GM18868 (cell line): ENCODE measurements at regions not wholly inside any gene's neighbourhood (a gene's known extent, or its start where the extent isn't known, plus 50 kb on each side); places are given as distances from the start of the nearest gene placed in this dataset.

ENCODE experiments used
- ATAC-seq: cut with Tn5 transposase; IDR thresholded peaks from one replicate; pipeline ENCODE4 v1.9.1; 2021; ENCODE audit warnings: mild to moderate bottlenecking, moderate library complexity; ENCODE audit not compliant: unreplicated experiment

- no peak for ATAC-seq
These were observed 92.0 kb upstream of the TPM1 start for GRCh38 chr15:62950462-62950931.

- ATAC-seq: no peak
These were observed 91.1 kb upstream of the TPM1 start for GRCh38 chr15:62951481-62951880.

DNA sequence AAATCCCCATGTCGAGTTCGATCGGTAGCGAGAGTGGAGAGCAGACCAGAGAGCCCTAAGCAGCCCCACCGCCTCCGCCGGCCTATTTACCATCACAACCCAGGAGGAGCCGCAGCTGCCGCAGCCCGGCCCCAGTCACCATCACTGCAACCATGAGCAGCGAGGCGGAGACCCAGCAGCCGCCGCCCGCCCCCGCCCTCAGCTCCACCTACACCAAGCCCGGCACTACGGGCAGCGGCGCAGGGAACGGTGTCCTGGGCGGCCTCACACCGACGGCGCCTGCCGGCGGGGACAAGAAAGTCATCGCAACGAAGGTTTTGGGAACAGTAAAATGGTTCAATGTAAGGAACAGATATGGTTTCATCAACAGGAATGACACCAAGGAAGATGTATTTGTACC lies 89.5 kb upstream of the TPM1 start:
- ATAC-seq: no peak

- ATAC-seq: no peak
These were observed 89.0 kb upstream of the TPM1 start for GRCh38 chr15:62953496-62954045.

GRCh38 chr15:62957130-62957529 lies 85.4 kb upstream of the TPM1 start:
- ATAC-seq: no peak

- ATAC-seq: no peak
These were observed 83.8 kb upstream of the TPM1 start for GRCh38 chr15:62958528-62959363.

GRCh38 chr15:62961134-62961533 lies 81.4 kb upstream of the TPM1 start:
- ATAC-seq: no peak

- no peak for ATAC-seq
These were observed 80.2 kb upstream of the TPM1 start for GRCh38 chr15:62962101-62962995.

GRCh38 chr15:62964251-62964650 lies 78.3 kb upstream of the TPM1 start:
- ATAC-seq: no peak

GRCh38 chr15:62966294-62967078 lies 76.1 kb upstream of the TPM1 start:
- ATAC-seq: no peak

DNA sequence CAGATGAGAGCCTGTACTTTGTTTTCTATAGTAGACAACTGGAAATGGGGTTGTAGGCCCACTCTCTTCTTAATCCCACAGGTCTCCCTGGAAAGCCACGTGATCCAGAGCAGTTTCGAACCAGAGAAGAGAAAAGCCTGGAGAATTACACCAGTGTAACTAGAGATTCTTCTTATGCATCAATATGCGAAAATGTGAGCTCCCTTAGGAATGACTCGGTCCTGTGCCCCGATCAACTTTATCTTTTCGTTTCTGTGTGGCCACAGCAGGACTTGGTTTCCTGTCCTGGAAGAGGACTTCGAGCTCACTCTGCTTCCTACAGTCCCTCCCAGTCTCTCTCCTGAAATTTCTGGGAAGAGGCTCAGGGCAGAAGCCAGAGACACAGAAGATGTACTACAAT lies 73.8 kb upstream of the TPM1 start:
- no peak for ATAC-seq

DNA sequence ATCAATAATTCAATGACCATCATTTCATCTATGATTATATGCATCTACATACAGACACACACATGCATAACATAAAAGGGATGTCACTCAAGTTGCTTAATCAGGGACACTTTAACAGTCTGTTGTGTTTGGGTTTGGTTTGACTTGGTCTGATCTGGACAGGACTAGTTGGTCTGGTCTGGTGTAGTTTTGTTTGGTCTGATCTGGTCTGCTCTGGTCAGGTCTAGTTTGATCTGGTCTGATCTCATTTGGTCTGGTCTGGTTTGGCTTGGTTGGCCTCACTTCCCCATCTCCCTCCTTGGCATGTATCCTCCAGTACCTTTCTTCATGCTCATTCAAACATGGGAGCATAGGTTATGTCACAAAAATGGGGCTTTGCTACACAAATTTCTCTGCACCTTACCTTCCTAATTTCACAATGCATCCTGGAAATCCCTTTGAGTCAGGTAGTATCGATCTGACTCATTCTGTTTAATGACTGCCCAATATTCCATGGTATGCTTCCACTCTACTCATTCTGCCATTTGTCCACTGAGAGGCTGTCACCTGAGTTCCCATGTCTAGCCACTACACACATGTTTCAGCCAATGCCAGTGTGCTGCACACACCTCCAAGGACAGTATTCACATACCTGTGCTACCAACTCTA lies 73.0 kb upstream of the TPM1 start:
- no peak for ATAC-seq

GRCh38 chr15:62972814-62973213 lies 69.7 kb upstream of the TPM1 start:
- no peak for ATAC-seq

- no peak for ATAC-seq
These were observed 67.0 kb upstream of the TPM1 start for GRCh38 chr15:62975515-62975914.

DNA sequence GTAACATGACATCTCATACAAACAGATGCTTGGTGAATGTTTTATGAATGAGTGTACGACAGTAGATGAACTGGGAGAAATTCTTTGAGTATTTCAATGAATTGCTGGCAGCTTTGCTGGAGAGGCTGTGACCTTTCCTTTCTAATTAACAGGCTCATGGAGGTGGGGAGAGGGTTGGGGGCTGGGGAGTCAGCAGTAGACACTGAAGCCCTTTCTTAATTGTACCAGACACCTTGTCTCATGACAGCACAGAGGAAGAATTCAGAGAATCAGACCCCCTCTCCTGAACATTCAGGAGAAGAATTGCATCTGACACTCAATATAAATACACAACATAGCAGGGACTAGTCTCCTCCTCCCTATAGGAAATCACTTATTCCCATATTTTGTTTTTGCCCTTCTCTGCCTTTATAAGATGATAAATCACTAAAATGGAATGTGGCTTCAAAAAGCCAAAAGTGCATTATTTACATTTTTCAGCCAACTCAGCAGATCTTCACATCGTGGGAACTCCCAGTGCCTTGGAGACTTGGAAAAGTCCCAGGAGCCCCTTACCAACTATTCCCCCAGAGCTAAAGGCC lies 66.2 kb upstream of the TPM1 start:
- no peak for ATAC-seq

DNA sequence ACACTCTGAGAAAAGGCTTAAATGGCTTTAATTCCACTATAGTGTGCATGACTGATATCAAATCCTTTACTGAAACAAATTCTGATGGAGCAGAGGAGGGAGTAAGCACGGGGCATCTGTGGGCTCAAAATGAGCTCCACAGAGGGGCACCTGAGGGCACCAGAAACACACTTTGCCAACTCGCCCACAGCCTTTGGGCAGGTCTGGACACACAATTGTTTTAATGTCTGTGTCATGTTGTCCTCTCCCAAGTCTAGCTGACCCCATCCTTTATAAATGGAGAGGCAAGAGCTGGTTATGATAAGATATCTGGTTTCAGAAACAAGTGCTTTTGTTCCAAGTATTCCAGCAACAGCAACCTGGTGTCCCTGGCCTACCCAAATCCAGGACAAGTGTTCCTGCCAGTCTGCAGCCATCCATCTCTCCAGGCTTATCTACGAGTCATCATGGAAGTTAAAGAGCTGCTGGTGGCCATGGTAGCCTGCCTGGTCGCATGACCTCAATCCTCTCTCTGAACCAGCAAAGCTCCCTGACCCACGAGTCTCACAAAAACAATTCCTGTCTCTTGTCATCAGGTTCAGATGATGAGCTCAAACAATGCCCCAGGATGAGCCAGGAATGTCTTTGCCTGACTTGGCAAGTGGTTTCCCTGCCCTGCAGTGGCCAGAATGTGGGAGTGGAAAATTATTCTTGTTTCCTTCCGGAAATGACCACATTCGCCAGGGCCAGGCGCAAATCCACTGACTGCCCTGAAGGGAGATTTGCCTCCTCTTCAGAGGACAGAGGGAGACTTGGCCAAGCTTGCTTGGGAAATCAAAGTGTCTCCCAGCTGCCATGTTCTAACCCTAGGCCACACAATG lies 64.4 kb upstream of the TPM1 start:
- ATAC-seq: no peak

DNA sequence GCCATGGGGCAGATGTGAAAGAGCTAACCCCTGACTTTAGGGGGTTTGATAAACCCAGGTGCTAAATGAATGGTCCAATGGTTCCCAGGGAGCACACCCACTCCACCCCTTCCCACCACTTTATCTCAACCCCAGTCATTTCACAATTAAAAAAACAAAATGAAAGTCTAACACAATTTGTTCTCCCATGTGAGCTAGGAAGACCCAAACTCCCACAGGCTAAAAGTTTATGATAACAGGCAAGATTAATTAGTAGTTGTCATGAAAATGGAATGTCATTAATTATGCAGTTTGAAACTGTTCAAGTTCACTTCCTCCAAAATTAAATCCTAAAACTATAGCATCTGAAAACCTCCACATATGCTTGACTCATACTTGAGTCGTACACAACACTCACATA lies 63.3 kb upstream of the TPM1 start:
- no peak for ATAC-seq

- no peak for ATAC-seq
These were observed 61.5 kb upstream of the TPM1 start for GRCh38 chr15:62981071-62981470.

DNA sequence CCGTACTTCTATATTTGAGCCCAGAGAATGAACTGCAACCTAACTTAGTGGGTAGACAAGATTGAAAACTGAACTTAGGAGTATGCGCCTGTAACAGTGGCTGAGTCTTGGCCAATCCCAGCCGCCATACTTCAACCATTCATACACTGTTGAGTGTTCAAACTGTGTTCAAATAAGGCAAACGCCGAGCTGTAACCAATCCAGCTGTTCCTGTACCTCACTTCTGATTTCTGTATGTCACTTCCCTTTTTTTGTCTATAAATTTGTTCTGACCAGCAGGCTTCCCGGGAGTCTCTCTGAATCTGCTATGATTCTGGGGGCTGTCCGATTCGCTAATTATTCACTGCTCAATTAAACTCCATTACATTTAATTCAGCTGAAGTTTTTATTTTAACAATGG lies 58.6 kb upstream of the TPM1 start:
- no peak for ATAC-seq
